Endothelial cell of umbilical vein (primary cell): ENCODE measurements at regions not wholly inside any gene's neighbourhood (a gene's known extent, or its start where the extent isn't known, plus 50 kb on each side); places are given as distances from the start of the nearest gene placed in this dataset.
"Not testable (repeated sequence)": the region's sequence is repeated elsewhere in the genome, so short reads cannot be mapped to it uniquely, and the experiment has no call there.

ENCODE experiments used
- BruUV-seq: library from RNA; stranded (reverse); fragments of 400-500 nt; replicated peaks from 2 replicates; lab custom pipeline; 2021; lab: Mats Ljungman, UMichigan
- CTCF ChIA-PET: fragments of 300-600, 350-600 bp; sonication (Branson Sonifier 250); formaldehyde crosslinking; loops from one replicate; lab custom pipeline; 2021; ENCODE audit warnings: antibody characterized with exemption, inconsistent platforms; lab: Charles Lee
- POLR2A ChIA-PET: fragments of 300-600, 350-600 bp; sonication (Branson Sonifier 250); formaldehyde crosslinking; loops from one replicate; lab custom pipeline; 2021; ENCODE audit warnings: antibody characterized with exemption, inconsistent platforms; lab: Charles Lee
- DNase-seq: peaks from one replicate; pipeline ENCODE4 v3.0.0-alpha.2; 2011; ENCODE audit warnings: low read depth, low spot score
- FAIRE-seq: peaks from 2 replicates; lab custom pipeline; 2011; peaks lifted over from hg19 to GRCh38; lab: Jason Lieb, UNC
- H2AFZ ChIP-seq: 2 replicates; pipeline ENCODE4 v1.6.0; 2012; ENCODE audit warnings: low read depth, low read length, control low read depth, inconsistent platforms
- H3K27ac ChIP-seq: 2 replicates; pipeline ENCODE4 v1.5.1; 2011; ENCODE audit warnings: low read depth, mild to moderate bottlenecking, control low read depth, low read length, moderate library complexity; ENCODE audit not compliant: insufficient read depth
- H3K27me3 ChIP-seq, 2 experiments: 2 replicates each; pipeline versions ENCODE4 v1.6.0 to v1.6.1; 2011; ENCODE audit warnings: low read length in 2 of 2, mixed read lengths in 1 of 2; ENCODE audit not compliant: control insufficient read depth in 2 of 2, insufficient read depth in 2 of 2
- H3K36me3 ChIP-seq, 2 experiments: 2 replicates in 1 of 2; 3 replicates in 1 of 2; pipeline ENCODE4 v1.5.1; 2011; ENCODE audit warnings: low read length in 2 of 2, mild to moderate bottlenecking in 1 of 2, moderate library complexity in 1 of 2; ENCODE audit not compliant: control insufficient read depth in 2 of 2, insufficient read depth in 2 of 2; ENCODE audit errors: extremely low read depth in 1 of 2
- H3K4me1 ChIP-seq: 3 replicates; pipeline ENCODE4 v1.5.1; 2011; ENCODE audit warnings: mild to moderate bottlenecking, low read length; ENCODE audit not compliant: control insufficient read depth, insufficient read depth; ENCODE audit errors: extremely low read depth
- H3K4me2 ChIP-seq: 2 replicates; pipeline ENCODE4 v1.6.1; 2011; ENCODE audit warnings: low read length, control low read depth, mixed read lengths; ENCODE audit not compliant: insufficient read depth
- H3K4me3 ChIP-seq, 3 experiments: fragments of 200-600 bp in 1 of 3; sonication (generic), shearing (Covaris generic) in 1 of 3; replicated peaks in 1 of 3; 2 replicates each; pipeline ENCODE4 v1.5.1; 2011 to 2016; ENCODE audit warnings: control low read depth in 3 of 3, low read length in 3 of 3, mild to moderate bottlenecking in 2 of 3, inconsistent platforms in 1 of 3, low read depth in 1 of 3, moderate library complexity in 1 of 3; ENCODE audit not compliant: insufficient read depth in 1 of 3
- H3K79me2 ChIP-seq: 2 replicates; pipeline ENCODE4 v1.6.0; 2012; ENCODE audit warnings: low read length, inconsistent platforms; ENCODE audit not compliant: control insufficient read depth, insufficient read depth
- H3K9ac ChIP-seq: replicated peaks from 2 replicates; pipeline ENCODE3; 2011; ENCODE audit warnings: low read length, control low read depth; ENCODE audit not compliant: insufficient read depth; ENCODE audit errors: extremely low read depth
- H3K9me1 ChIP-seq: replicated peaks from 3 replicates; pipeline ENCODE4 v1.6.0; 2011; ENCODE audit warnings: mild to moderate bottlenecking, low read length; ENCODE audit not compliant: control insufficient read depth, insufficient read depth; ENCODE audit errors: extremely low read depth
- H3K9me3 ChIP-seq: replicated peaks from 2 replicates; pipeline ENCODE4 v1.5.1; 2012; ENCODE audit warnings: low read length, inconsistent platforms; ENCODE audit not compliant: control insufficient read depth, insufficient read depth
- H4K20me1 ChIP-seq: replicated peaks from 2 replicates; pipeline ENCODE3; 2011; ENCODE audit warnings: mild to moderate bottlenecking, low read length; ENCODE audit not compliant: control insufficient read depth, insufficient read depth; ENCODE audit errors: extremely low read depth
- dilution Hi-C: fragments of 300-500 bp; cut with MboI; formaldehyde crosslinking; loops from one replicate; pipeline ENCODE4 v1.15.0; 2019; ENCODE audit warnings: low sequenced_read_pairs; ENCODE audit not compliant: extremely low pct_ligation_motif_present
- intact Hi-C: fragments of 100-400 bp; cut with micrococcal nuclease; formaldehyde crosslinking; loops from one replicate; pipeline ENCODE4 v1.10.0; 2022

GRCh38 chr12:9295872-9296271, 87.7 kb upstream of the PZP start:
- H2AFZ ChIP-seq, H3K4me3 ChIP-seq, FAIRE-seq, H3K9ac ChIP-seq, H3K36me3 ChIP-seq, H3K4me1 ChIP-seq, H3K27me3 ChIP-seq, H3K79me2 ChIP-seq, dilution Hi-C loops, POLR2A ChIA-PET, BruUV-seq, H3K9me3 ChIP-seq, H3K9me1 ChIP-seq, H3K27ac ChIP-seq, H4K20me1 ChIP-seq, CTCF ChIA-PET, H3K4me2 ChIP-seq, intact Hi-C loops, DNase-seq: not testable (repeated sequence)

GRCh38 chr12:9294072-9294620, 86.0 kb upstream of the PZP start:
- H3K9ac ChIP-seq, H3K27me3 ChIP-seq, H3K4me1 ChIP-seq, H3K36me3 ChIP-seq, H2AFZ ChIP-seq, H3K9me1 ChIP-seq, BruUV-seq, H3K27ac ChIP-seq, CTCF ChIA-PET, H3K4me2 ChIP-seq, intact Hi-C loops, FAIRE-seq, H4K20me1 ChIP-seq, H3K9me3 ChIP-seq, DNase-seq, H3K79me2 ChIP-seq, H3K4me3 ChIP-seq, dilution Hi-C loops, POLR2A ChIA-PET: not testable (repeated sequence)

- H3K36me3 ChIP-seq, H3K9me3 ChIP-seq, DNase-seq, H2AFZ ChIP-seq, POLR2A ChIA-PET, H3K4me1 ChIP-seq, H3K27me3 ChIP-seq, H3K79me2 ChIP-seq, intact Hi-C loops, H3K9ac ChIP-seq, dilution Hi-C loops, H3K27ac ChIP-seq, H3K4me2 ChIP-seq, FAIRE-seq, BruUV-seq, H3K9me1 ChIP-seq, CTCF ChIA-PET, H3K4me3 ChIP-seq, H4K20me1 ChIP-seq: not testable (repeated sequence)
Observed at GRCh38 chr12:9293391-9293790, 85.2 kb upstream of the PZP start.

GRCh38 chr12:9289984-9290383, 81.8 kb upstream of the PZP start:
- H3K27me3 ChIP-seq, H3K9ac ChIP-seq, H3K27ac ChIP-seq, DNase-seq, H3K4me3 ChIP-seq, BruUV-seq, H2AFZ ChIP-seq, H3K9me3 ChIP-seq, dilution Hi-C loops, H3K4me1 ChIP-seq, FAIRE-seq, H3K9me1 ChIP-seq, intact Hi-C loops, H3K4me2 ChIP-seq, CTCF ChIA-PET, H3K79me2 ChIP-seq, H3K36me3 ChIP-seq, POLR2A ChIA-PET, H4K20me1 ChIP-seq: not testable (repeated sequence)
